Lung (tissue), 11 donors: ENCODE measurements at regions not wholly inside any gene's neighbourhood (a gene's known extent, or its start where the extent isn't known, plus 50 kb on each side); places are given as distances from the start of the nearest gene placed in this dataset.

Source experiments
- ATAC-seq: fragments of 200-7000 bp; cut with Tn5 transposase; one replicate; pipeline ENCODE4 v1.9.1; 2020; ENCODE audit warnings: moderate number of reproducible peaks; ENCODE audit not compliant: insufficient read depth, low FRiP score
- DNase-seq, 3 donors: peaks; one replicate each; pipeline ENCODE4 v3.0.0-alpha.2; 2013 to 2017
- H3K27ac ChIP-seq, 2 donors: one replicate each; pipeline ENCODE4 v1.5.1; 2013; ENCODE audit warnings: mild to moderate bottlenecking in 2 of 2, moderate library complexity in 2 of 2, control low read depth in 1 of 2, inconsistent platforms in 1 of 2, low read depth in 1 of 2, low read length in 1 of 2
- H3K27me3 ChIP-seq, 3 donors: one replicate each; pipeline ENCODE4 v1.5.1; 2013; ENCODE audit warnings: low read length in 2 of 3; ENCODE audit not compliant: control insufficient read depth in 3 of 3, insufficient read depth in 3 of 3
- H3K36me3 ChIP-seq, 4 donors: one replicate each; pipeline ENCODE4 v1.5.1; 2013; ENCODE audit warnings: low read length in 4 of 4, mild to moderate bottlenecking in 1 of 4, moderate library complexity in 1 of 4; ENCODE audit not compliant: control insufficient read depth in 4 of 4, insufficient read depth in 4 of 4
- H3K4me1 ChIP-seq, 5 donors: one replicate each; pipeline ENCODE4 v1.5.1; 2013; ENCODE audit warnings: low read length in 5 of 5, mild to moderate bottlenecking in 2 of 5, moderate library complexity in 1 of 5; ENCODE audit not compliant: control insufficient read depth in 5 of 5, insufficient read depth in 5 of 5
- H3K4me3 ChIP-seq: one replicate; pipeline ENCODE4 v1.5.1; 2013; ENCODE audit warnings: mild to moderate bottlenecking, control low read depth, moderate library complexity
- H3K9ac ChIP-seq, 2 donors: one replicate each; pipeline ENCODE4 v1.5.1; 2013; ENCODE audit warnings: low read length in 2 of 2, control low read depth in 1 of 2; ENCODE audit not compliant: insufficient read depth in 1 of 2
- H3K9me3 ChIP-seq, 4 donors: one replicate each; pipeline ENCODE4 v1.5.1; 2013; ENCODE audit warnings: low read length in 3 of 4, mild to moderate bottlenecking in 1 of 4, moderate library complexity in 1 of 4; ENCODE audit not compliant: control insufficient read depth in 4 of 4, insufficient read depth in 3 of 4
- CTCF ChIP-seq: IDR thresholded peaks from 2 replicates; pipeline ENCODE4 v1.5.1; 2012; ENCODE audit warnings: mild to moderate bottlenecking; ENCODE audit errors: control extremely low read depth, extremely low read depth
- WGBS, 2 donors: extraction: QIAGEN DNeasy Blood & Tissue Kit; methylation state at CpG; one replicate each; pipeline ENCODE4 v1.1.7; 2013; 5-methylcytosine and 5-hydroxymethylcytosine counted together
- donor health status: control.
- donor health status: control.
- donor health status: Bipolar disorder and iron deficiency.
- donor health status: healthy.
- donor health status: DM: yes; HTN: yes; CAD: no.

GRCh38 chr6:128759901-128760300 is 123.0 kb upstream of the LAMA2 start:
- Histone ChIP-seq H3K4me3 (no peak overlapping the region), H3K27me3 (no peaks in the 10 kb centered on the region), H3K4me1 (peaks cover 0 to 2% (median 0%) of the 10 kb centered on the region in 5 donors), H3K9ac (no peak overlapping the region), H3K36me3 (no peaks in the 10 kb centered on the region), H3K9me3 (peaks cover 0 to 5% (median 0%) of the 10 kb centered on the region in 4 donors), H3K27ac (no peak overlapping the region)
- DNase-seq (no peak), ATAC-seq (no peak)
- TF ChIP-seq CTCF: no peak
- 84 to 91% methylated on average over 3 of the region's 3 CpGs for WGBS, 2 donors

GRCh38 chr6:128759447-128759846 is 123.5 kb upstream of the LAMA2 start:
- TF ChIP-seq CTCF: no peak
- peaks cover 0 to 2% (median 0%) of the 10 kb centered on the region in 5 donors for H3K4me1 ChIP-seq
- no peak overlapping the region for H3K9ac ChIP-seq
- no peaks in the 10 kb centered on the region for H3K36me3 ChIP-seq
- H3K27ac ChIP-seq: no peak overlapping the region
- ATAC-seq: no peak
- H3K27me3 ChIP-seq: no peaks in the 10 kb centered on the region
- no peak overlapping the region for H3K4me3 ChIP-seq
- DNase-seq: no peak
- peaks cover 0 to 5% (median 0%) of the 10 kb centered on the region in 4 donors for H3K9me3 ChIP-seq

GRCh38 chr6:128757961-128758360 is 125.0 kb upstream of the LAMA2 start:
- no peak overlapping the region for H3K4me3 ChIP-seq
- ATAC-seq (no peak), DNase-seq (no peak)
- H3K27me3 ChIP-seq: no peaks in the 10 kb centered on the region
- H3K4me1 ChIP-seq: peaks cover 0 to 2% (median 0%) of the 10 kb centered on the region in 5 donors
- TF ChIP-seq CTCF: no peak
- H3K36me3 ChIP-seq: no peaks in the 10 kb centered on the region
- H3K27ac ChIP-seq: no peak overlapping the region
- peaks cover 0 to 5% (median 0%) of the 10 kb centered on the region in 4 donors for H3K9me3 ChIP-seq
- no peak overlapping the region for H3K9ac ChIP-seq

- ATAC-seq: no peak
- 86 to 89% methylated on average over 5 of the region's 5 CpGs for WGBS, 2 donors
- H3K4me3 ChIP-seq: no peak overlapping the region
- H3K9me3 ChIP-seq: peaks cover 0 to 5% (median 0%) of the 10 kb centered on the region in 4 donors
- TF ChIP-seq CTCF: no peak
- H3K4me1 ChIP-seq: peaks cover 0 to 2% (median 0%) of the 10 kb centered on the region in 5 donors
- no peak overlapping the region for H3K27ac ChIP-seq
- no peaks in the 10 kb centered on the region for H3K27me3 ChIP-seq
- no peaks in the 10 kb centered on the region for H3K36me3 ChIP-seq
- no peak for DNase-seq
- no peak overlapping the region for H3K9ac ChIP-seq
Measured at GRCh38 chr6:128754658-128755256, 128.2 kb upstream of the LAMA2 start.
